DMS53 treated with DMSO at 0.1 percent for 48 hours (cell line): ENCODE measurements at regions not wholly inside any gene's neighbourhood (a gene's known extent, or its start where the extent isn't known, plus 50 kb on each side); places are given as distances from the start of the nearest gene placed in this dataset.

Experiments
- DNase-seq: peaks from one replicate; lab custom pipeline; 2025; ENCODE audit not compliant: unreplicated experiment; lab: John Stamatoyannopoulos, UW

- DNase-seq, result no peak
These were observed 96.1 kb upstream of the NXT1 start for GRCh38 chr20:23254505-23254904.

GRCh38 chr20:23254034-23254433 is 96.6 kb upstream of the NXT1 start:
- no peak for DNase-seq

DNA sequence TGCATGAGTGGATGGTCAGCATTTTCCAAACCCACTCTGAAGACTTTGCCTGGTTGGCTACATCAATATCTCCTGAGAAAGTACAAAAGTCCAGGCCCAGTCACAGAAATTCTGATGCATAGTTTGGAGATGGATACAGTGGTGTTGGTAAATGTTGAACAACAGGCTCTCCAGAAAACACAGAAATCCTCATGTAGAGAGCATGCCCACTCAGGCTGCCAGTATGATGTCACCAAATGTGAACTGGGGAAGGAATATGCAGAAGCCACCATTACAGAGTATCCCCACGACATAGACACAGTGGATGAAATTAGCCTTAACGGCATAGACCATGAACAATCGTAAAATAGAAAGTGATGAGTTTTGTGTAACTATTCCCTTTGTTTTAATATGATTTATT is 97.1 kb upstream of the NXT1 start:
- no peak for DNase-seq

DNA sequence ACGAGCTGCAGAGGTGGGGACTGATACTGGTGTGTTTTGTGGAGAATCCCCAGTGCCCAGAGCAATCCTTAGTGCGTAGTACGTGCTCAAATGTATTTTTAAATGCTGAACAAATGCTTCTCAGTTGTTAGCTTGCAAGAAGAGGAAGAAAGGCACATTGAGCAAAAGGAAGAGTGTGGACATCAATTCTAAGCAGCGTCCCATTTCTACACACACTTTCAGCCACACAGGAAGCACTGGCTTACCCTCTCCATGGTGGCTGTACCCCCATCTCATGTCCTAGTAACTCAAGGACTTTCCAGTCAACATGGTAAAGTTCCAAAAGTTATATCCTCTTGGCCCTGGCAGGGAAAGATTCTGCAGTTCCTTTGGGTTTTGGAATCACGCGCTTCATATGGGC is 98.8 kb upstream of the NXT1 start:
- DNase-seq, result no peak

- no peak for DNase-seq
These were observed 101.0 kb upstream of the NXT1 start for GRCh38 chr20:23249541-23249940.

DNA sequence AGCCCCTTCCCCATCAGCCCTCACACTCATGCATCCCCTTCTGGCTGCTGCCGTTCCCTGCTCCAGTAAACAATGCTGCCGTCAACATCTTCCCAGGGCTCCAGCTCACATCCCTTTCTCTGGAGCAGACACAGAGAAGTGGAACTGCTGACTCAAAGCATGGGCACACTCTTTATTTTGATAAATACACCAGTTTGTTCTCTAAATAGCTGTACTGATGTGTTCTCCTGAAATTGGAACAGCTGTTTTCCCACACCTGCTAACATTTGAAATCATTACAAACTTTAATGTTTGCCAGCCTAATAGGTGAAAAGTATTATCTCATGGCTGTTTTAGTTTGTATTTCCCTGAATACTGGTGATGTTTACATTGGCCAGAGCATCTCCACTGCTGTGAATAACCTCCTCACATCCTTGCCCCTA is 102.1 kb upstream of the NXT1 start:
- no peak for DNase-seq

- DNase-seq, result no peak
These were observed 103.6 kb upstream of the NXT1 start for GRCh38 chr20:23246717-23247664.

DNA sequence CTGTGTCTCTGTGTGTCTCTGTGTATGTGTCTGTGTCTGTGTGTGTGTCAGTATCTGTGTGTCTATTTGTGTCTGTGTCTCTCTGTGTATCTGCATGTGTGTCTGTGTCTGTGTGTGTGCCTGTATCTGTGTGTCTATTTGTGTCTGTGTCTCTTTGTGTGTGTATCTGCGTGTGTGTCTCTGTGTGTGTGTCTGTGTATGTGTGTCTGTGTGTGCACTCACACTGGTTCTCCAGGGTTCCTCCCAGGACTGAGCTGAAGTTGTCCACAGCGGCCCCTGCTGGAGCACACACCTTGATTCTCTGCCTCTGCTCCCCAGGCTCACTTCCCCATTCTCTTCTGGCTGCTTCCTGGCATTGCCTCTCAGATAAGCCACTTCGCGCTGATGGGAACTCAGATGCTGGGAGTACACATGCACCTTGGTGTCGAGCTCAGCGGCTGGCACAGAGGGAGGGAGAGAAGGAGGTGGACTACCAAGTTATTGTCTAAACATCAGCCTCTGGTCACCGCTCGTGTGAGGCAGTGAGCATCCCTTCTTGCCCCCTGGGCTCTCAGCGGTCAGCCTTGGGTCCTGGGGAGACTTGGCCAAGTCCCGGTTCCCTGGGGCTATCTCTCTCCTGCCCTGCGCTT is 104.9 kb upstream of the NXT1 start:
- no peak for DNase-seq

DNA sequence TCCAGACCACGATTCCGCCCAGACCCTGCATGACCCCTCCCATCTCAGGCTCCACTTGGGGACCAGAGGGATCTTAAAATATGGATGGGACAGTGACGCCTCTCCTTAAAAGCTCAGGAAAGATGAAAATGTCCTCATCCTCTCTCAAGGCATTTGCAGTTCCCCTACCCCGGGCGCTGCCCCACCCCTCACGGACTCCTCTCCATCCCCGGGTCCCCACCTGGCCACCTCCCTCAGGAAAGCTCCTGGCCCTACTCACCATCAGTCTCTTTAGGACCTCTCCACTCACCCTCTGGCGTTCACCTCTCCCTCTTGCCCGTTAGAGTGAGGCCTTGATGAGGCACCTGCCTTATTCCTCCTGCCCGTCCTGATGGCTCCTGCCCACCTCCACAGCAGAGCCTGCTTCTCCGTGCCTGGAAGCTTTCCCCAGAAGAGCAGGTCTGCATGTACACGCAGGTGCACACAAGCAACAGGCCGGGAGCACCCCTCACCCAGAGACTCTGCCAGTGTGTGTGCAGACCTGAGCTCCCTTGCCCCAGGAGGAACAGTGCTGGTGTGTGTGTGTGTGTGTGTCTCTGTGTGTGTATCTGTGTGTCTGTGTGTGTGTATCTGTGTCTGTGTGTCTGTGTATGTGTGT is 105.6 kb upstream of the NXT1 start:
- DNase-seq, result no peak

DNA sequence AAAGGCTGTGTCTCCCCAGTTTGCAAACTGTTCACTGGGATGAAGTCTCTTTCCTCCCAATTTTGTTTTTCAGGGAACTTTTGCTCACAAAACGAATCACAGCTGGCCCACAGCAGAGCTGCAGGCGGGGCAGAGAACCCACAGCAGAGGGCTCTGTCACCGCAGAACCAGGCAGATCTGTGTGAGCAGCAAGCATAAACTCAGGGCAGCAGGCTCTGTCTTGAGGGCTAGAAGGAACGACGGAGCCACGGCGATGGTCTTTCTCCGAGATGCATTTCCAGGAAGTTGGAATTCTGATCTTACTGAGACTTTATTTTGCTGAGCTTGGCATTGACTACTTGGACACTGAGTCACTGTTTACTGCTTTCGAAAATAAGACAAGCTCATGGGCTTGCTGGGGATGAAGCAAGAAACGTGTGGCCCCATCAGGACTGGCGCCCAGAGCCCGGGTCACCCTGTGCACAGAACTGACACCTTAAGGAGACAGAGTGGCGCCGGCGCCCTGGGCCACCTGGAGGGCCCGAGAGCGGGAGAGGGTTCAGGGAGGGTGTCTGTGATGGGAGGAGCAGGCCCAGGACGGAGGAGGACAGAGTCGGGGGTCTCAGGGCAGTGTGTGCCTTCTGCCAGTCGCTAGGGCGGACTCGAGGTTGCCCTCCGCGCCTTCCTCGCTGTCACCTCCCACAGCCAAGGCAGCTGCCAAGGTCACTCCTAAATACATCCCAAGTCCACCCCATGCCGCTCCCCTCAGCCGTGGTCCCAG is 106.3 kb upstream of the NXT1 start:
- DNase-seq, result no peak

GRCh38 chr20:23243791-23244155 is 106.8 kb upstream of the NXT1 start:
- DNase-seq, result no peak

- no peak for DNase-seq
These were observed 107.9 kb upstream of the NXT1 start for GRCh38 chr20:23242556-23243180.

- DNase-seq, result no peak
These were observed 108.5 kb upstream of the NXT1 start for GRCh38 chr20:23242104-23242503.

GRCh38 chr20:23241416-23241815 is 109.2 kb upstream of the NXT1 start:
- no peak for DNase-seq

DNA sequence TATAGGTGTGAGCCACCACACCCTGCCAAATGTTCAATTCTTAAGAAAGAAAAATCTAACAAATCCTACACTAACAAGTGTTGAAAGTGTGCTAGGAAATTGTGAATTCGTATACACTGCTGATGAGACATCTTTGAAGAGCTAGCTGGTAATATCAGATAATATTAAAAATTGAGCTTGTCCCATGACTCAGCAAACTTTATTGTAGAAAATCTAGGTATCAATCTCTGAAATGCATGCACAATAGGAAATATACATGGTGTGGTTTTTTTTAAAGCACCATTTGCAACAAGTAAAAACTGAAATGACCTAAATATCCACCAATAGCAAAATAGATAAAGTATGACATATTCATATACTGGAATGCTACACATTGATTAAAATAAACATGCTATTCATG is 110.1 kb upstream of the NXT1 start:
- no peak for DNase-seq

DNA sequence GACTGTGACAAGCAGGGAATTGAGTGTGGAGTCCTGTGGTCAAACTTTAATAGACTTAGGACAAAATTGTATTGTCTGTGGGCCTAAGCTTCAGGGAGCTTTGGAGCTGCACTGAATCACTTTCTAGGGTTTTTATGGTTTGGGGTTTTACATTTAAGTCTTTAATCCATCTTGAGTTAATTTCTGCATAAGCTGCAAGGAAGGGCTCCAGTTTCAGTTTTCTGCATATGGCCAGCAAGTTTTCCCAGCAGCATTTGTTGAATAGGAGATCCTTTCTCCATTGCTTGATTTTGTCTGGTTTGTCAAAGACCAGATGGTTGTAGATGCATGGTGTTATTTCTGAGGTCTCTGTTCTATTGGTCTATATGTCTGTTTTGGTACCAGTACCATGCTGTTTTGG is 113.4 kb upstream of the NXT1 start:
- no peak for DNase-seq

DNA sequence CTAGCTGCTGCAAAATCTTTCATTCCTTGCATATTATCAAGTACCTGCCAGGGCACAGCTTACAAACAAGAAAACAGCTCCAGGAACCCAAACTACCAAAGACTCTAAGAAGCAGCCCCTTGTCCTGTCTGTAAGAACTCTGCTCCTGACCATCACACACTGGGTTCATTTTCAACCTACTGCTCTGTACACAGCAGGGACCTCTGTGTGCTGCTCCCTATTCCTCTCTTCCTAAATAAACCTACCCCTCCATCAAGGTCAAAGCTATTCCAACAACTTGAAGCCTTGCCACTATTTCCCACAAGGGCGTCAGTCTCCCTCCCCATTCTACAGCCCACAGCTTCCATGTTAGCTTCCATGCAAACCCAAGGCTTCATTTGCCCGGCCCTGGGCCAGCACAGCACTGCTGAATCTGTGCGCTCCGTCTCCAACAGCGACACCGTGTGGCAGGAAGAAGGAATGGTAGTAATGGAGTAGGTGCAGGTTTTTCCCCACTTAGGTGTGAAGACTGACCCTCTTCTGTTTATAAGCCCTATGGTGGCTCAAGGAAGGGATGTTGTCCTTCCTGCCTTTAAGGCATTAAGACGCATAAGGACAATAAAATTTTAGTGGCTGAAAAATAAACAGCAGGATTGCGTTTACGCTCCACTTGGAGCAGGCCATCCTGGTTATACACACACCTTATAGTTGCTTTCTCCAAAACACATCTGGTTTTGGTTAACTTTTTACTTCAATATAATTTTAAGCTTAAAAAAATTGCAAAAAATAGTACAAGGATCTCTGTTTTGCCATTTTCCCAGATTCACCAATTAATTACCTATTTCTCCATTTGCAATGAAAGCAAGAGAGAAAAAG is 115.2 kb upstream of the NXT1 start:
- peak; percentile 19 for DNase-seq

- DNase-seq, result no peak
These were observed 116.1 kb upstream of the NXT1 start for GRCh38 chr20:23234311-23235078.

DNA sequence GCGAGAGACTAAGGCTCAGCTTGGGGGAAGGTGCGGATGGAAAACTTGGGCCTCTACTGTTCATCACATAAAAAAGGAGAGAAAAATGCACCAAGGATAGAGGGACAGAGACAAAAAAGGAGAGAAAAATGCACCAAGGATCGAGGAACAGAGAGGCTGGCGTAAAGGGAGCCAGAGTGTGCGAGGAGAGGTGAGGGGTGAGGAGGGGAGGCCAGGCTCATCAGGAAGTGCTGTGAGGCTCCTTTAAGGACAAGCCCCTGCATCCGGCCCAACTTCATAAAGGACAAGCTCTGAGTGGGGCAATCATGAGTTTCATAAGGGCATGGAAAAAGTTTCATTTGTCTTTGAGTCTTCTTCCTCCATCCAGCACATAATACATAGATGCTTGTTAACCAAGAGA is 117.2 kb upstream of the NXT1 start:
- DNase-seq, result no peak
